ENCODE measurements at regions not wholly inside any gene's neighbourhood (a gene's known extent, or its start where the extent isn't known, plus 50 kb on each side); places are given as distances from the start of the nearest gene placed in this dataset.

- intact Hi-C loops (cut with DNase I), result no loop called here
- Histone ChIP-seq H3K27ac (no peak overlapping the region), H3K4me3 (no peak overlapping the region), H3K9me3 (no peaks in the 10 kb centered on the region), H3K36me3 (no peaks in the 10 kb centered on the region), H3K4me1 (no peaks in the 10 kb centered on the region), H3K27me3 (no peaks in the 10 kb centered on the region)
- no peak for DNase-seq (ENCODE audit: extremely low spot score in 2 of 2)
- TF ChIP-seq CTCF (IDR thresholded peaks at IDR 0.05) (no peak), POLR2AphosphoS5 (IDR thresholded peaks at IDR 0.05; ENCODE audit: insufficient read depth in 1 of 2, low read depth in 1 of 2) (no peak), POLR2A (IDR thresholded peaks at IDR 0.05) (no peak)
Measured at GRCh38 chr2:185942855-185943254, 204.3 kb downstream of the FSIP2 start.

GRCh38 chr2:185947722-185948121, 209.1 kb downstream of the FSIP2 start:
- no peak for DNase-seq (ENCODE audit: extremely low spot score in 2 of 2)
- no peak for TF ChIP-seq POLR2A (IDR thresholded peaks at IDR 0.05)
- H3K27ac ChIP-seq, result no peak overlapping the region
- H3K4me1 ChIP-seq, result no peaks in the 10 kb centered on the region
- no peak overlapping the region for H3K4me3 ChIP-seq
- H3K27me3 ChIP-seq, result no peaks in the 10 kb centered on the region
- no peaks in the 10 kb centered on the region for H3K36me3 ChIP-seq
- no peaks in the 10 kb centered on the region for H3K9me3 ChIP-seq
- intact Hi-C loops (cut with DNase I), result no loop called here

GRCh38 chr2:185952100-185952499, 213.5 kb downstream of the FSIP2 start:
- DNase-seq (ENCODE audit: extremely low spot score in 2 of 2), result no peak
- intact Hi-C loops (cut with DNase I), result no loop called here
- Histone ChIP-seq H3K4me3 (no peak overlapping the region), H3K36me3 (no peaks in the 10 kb centered on the region), H3K27ac (no peak overlapping the region), H3K4me1 (no peaks in the 10 kb centered on the region), H3K27me3 (no peaks in the 10 kb centered on the region), H3K9me3 (no peaks in the 10 kb centered on the region)
- TF ChIP-seq POLR2AphosphoS5 (IDR thresholded peaks at IDR 0.05; ENCODE audit: insufficient read depth in 1 of 2, low read depth in 1 of 2), result no peak
- TF ChIP-seq POLR2A (IDR thresholded peaks at IDR 0.05), result no peak
- no peak for TF ChIP-seq CTCF (IDR thresholded peaks at IDR 0.05)

- H3K27me3 ChIP-seq, result no peaks in the 10 kb centered on the region
- TF ChIP-seq POLR2A (IDR thresholded peaks at IDR 0.05) (no peak), POLR2AphosphoS5 (IDR thresholded peaks at IDR 0.05; ENCODE audit: insufficient read depth in 1 of 2, low read depth in 1 of 2) (no peak), CTCF (IDR thresholded peaks at IDR 0.05) (no peak)
- intact Hi-C loops (cut with DNase I), result no loop called here
Measured at GRCh38 chr2:185954389-185954788, 215.8 kb downstream of the FSIP2 start.

GRCh38 chr2:185955050-185955449, 216.4 kb downstream of the FSIP2 start:
- Histone ChIP-seq H3K4me1 (no peaks in the 10 kb centered on the region), H3K27me3 (no peaks in the 10 kb centered on the region), H3K27ac (no peak overlapping the region), H3K9me3 (no peaks in the 10 kb centered on the region), H3K4me3 (no peak overlapping the region), H3K36me3 (no peaks in the 10 kb centered on the region)
- intact Hi-C loops (cut with DNase I), result no loop called here
- no peak for DNase-seq (ENCODE audit: extremely low spot score in 2 of 2)
- TF ChIP-seq POLR2AphosphoS5 (IDR thresholded peaks at IDR 0.05; ENCODE audit: insufficient read depth in 1 of 2, low read depth in 1 of 2), result no peak
- TF ChIP-seq CTCF (IDR thresholded peaks at IDR 0.05), result no peak
- no peak for TF ChIP-seq POLR2A (IDR thresholded peaks at IDR 0.05)

More at GRCh38 chr2:185954389-185954788, 215.8 kb downstream of the FSIP2 start:
- H3K9me3 ChIP-seq, result no peaks in the 10 kb centered on the region
- H3K36me3 ChIP-seq, result no peaks in the 10 kb centered on the region
- H3K27ac ChIP-seq, result no peak overlapping the region
- H3K4me3 ChIP-seq, result no peak overlapping the region
- DNase-seq (ENCODE audit: extremely low spot score in 2 of 2), result no peak
- no peaks in the 10 kb centered on the region for H3K4me1 ChIP-seq

- Histone ChIP-seq H3K4me3 (no peak overlapping the region), H3K27me3 (no peaks in the 10 kb centered on the region), H3K4me1 (no peaks in the 10 kb centered on the region), H3K36me3 (no peaks in the 10 kb centered on the region), H3K9me3 (no peaks in the 10 kb centered on the region), H3K27ac (no peak overlapping the region)
- intact Hi-C loops (cut with DNase I), result no loop called here
- no peak for DNase-seq (ENCODE audit: extremely low spot score in 2 of 2)
- no peak for TF ChIP-seq CTCF (IDR thresholded peaks at IDR 0.05)
- no peak for TF ChIP-seq POLR2A (IDR thresholded peaks at IDR 0.05)
- TF ChIP-seq POLR2AphosphoS5 (IDR thresholded peaks at IDR 0.05; ENCODE audit: insufficient read depth in 1 of 2, low read depth in 1 of 2), result no peak
Measured at GRCh38 chr2:185967335-185967734, 228.7 kb downstream of the FSIP2 start.

Data from vagina (tissue), 2 donors.